K562 (cell line): ENCODE measurements at regions not wholly inside any gene's neighbourhood (a gene's known extent, or its start where the extent isn't known, plus 50 kb on each side); places are given as distances from the start of the nearest gene placed in this dataset.

ENCODE experiments used
- POLR3A ChIP-seq: IDR thresholded peaks from 2 replicates; pipeline ENCODE4 v1.6.1; 2011; ENCODE audit warnings: borderline replicate concordance, mild to moderate bottlenecking, moderate library complexity; ENCODE audit not compliant: insufficient read length, insufficient read depth; ENCODE audit errors: extremely low read depth
- TF ChIP-seq, protein P1 (sequence below): fragments of 250-450 bp; sonication (Bioruptor Pico); IDR thresholded peaks from 2 replicates; pipeline ENCODE4 v1.4.0; 2020; ENCODE audit warnings: mild to moderate bottlenecking, moderate library complexity
- TF ChIP-seq, protein P2 (sequence below), 3 experiments: IDR thresholded peaks in 2 of 3; conservative IDR thresholded peaks in 1 of 3; 2 replicates each; pipeline ENCODE4 v1.5.1; 2011 to 2012; ENCODE audit warnings: low read length in 3 of 3, mild to moderate bottlenecking in 3 of 3, control low read depth in 2 of 3, improper control_type of control experiment in 1 of 3, inconsistent platforms in 1 of 3, low read depth in 1 of 3, mixed read lengths in 1 of 3, moderate library complexity in 1 of 3; ENCODE audit not compliant: insufficient read depth in 2 of 3

DNA sequence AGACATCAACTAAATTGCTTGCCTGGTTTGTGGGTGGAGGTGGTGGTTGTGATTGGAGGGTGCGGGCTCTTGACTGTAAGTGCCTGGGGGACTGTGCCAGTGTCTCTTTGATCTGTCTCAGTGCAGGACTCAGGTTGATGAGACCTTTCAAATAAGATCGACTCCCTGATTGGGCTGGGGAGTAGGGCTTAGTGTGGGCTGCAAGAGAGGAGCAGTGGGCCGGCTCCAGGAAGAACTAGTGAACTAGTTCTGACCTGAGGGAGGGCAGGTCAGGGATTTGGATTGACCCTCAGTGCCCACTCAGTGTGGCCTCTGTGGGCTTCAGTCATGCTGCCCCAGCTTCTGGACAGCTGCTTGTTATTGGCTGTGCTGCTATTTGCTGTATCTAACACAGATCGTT lies 130.6 kb upstream of the CACNA1E start:
- no peak for TF ChIP-seq POLR3A
- TF ChIP-seq, protein P1, sequence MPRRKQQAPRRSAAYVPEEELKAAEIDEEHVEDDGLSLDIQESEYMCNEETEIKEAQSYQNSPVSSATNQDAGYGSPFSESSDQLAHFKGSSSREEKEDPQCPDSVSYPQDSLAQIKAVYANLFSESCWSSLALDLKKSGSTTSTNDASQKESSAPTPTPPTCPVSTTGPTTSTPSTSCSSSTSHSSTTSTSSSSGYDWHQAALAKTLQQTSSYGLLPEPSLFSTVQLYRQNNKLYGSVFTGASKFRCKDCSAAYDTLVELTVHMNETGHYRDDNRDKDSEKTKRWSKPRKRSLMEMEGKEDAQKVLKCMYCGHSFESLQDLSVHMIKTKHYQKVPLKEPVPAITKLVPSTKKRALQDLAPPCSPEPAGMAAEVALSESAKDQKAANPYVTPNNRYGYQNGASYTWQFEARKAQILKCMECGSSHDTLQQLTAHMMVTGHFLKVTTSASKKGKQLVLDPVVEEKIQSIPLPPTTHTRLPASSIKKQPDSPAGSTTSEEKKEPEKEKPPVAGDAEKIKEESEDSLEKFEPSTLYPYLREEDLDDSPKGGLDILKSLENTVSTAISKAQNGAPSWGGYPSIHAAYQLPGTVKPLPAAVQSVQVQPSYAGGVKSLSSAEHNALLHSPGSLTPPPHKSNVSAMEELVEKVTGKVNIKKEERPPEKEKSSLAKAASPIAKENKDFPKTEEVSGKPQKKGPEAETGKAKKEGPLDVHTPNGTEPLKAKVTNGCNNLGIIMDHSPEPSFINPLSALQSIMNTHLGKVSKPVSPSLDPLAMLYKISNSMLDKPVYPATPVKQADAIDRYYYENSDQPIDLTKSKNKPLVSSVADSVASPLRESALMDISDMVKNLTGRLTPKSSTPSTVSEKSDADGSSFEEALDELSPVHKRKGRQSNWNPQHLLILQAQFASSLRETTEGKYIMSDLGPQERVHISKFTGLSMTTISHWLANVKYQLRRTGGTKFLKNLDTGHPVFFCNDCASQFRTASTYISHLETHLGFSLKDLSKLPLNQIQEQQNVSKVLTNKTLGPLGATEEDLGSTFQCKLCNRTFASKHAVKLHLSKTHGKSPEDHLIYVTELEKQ: no peak
- TF ChIP-seq, protein P2, sequence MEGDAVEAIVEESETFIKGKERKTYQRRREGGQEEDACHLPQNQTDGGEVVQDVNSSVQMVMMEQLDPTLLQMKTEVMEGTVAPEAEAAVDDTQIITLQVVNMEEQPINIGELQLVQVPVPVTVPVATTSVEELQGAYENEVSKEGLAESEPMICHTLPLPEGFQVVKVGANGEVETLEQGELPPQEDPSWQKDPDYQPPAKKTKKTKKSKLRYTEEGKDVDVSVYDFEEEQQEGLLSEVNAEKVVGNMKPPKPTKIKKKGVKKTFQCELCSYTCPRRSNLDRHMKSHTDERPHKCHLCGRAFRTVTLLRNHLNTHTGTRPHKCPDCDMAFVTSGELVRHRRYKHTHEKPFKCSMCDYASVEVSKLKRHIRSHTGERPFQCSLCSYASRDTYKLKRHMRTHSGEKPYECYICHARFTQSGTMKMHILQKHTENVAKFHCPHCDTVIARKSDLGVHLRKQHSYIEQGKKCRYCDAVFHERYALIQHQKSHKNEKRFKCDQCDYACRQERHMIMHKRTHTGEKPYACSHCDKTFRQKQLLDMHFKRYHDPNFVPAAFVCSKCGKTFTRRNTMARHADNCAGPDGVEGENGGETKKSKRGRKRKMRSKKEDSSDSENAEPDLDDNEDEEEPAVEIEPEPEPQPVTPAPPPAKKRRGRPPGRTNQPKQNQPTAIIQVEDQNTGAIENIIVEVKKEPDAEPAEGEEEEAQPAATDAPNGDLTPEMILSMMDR (IDR thresholded peaks at IDR 0.05 in 2 of 3, conservative IDR thresholded peaks at IDR 0.05 in 1 of 3; ENCODE audit: insufficient read depth in 2 of 3, low read depth in 1 of 3, low read length in 3 of 3): no peak
